ENCODE measurements at regions not wholly inside any gene's neighbourhood (a gene's known extent, or its start where the extent isn't known, plus 50 kb on each side); places are given as distances from the start of the nearest gene placed in this dataset.

DNA sequence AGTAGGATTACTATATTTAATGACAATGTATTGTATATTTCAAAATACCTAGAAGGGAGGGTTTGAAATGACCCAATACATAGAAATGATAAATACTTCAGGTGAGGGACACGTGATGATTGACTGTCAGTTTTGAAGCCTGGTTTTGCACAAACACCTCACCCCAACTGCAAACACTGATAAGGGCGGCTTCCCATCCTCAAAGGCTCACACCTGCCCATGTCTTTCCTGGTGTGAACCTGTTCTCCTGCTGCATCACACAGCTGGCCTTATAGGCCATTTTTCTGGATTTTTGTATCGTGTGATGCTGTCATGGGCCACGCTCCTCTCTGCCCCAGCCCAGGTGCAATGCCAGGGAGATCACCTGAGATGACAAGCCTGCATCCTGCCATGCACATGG lies 166.5 kb upstream of the NCK2 start:
- H3K27me3 ChIP-seq (ENCODE audit: control insufficient read depth, low read length) = peaks cover 9% of the 10 kb centered on the region
- H3K4me2 ChIP-seq (ENCODE audit: low read length) = no peak overlapping the region
- H4K20me1 ChIP-seq (ENCODE audit: control insufficient read depth, insufficient read depth, low read depth, low read length) = no peaks in the 10 kb centered on the region
- no peaks in the 10 kb centered on the region for H3F3A ChIP-seq (ENCODE audit: control insufficient read depth, insufficient read depth)
- no peak overlapping the region for H3K4me3 ChIP-seq (ENCODE audit: low read length)
- H3K9me2 ChIP-seq (replicated peaks; ENCODE audit: control insufficient read depth, low read length) = no peaks in the 10 kb centered on the region
- no peaks in the 10 kb centered on the region for H3K9me3 ChIP-seq (ENCODE audit: control insufficient read depth, insufficient read depth, low read length)
- no peaks in the 10 kb centered on the region for H3K79me2 ChIP-seq (ENCODE audit: control insufficient read depth, low read length)
- no peak for TF ChIP-seq EZH2phosphoT487 (IDR thresholded peaks at IDR 0.05; ENCODE audit: borderline replicate concordance, low read length)
- TF ChIP-seq, protein P1, sequence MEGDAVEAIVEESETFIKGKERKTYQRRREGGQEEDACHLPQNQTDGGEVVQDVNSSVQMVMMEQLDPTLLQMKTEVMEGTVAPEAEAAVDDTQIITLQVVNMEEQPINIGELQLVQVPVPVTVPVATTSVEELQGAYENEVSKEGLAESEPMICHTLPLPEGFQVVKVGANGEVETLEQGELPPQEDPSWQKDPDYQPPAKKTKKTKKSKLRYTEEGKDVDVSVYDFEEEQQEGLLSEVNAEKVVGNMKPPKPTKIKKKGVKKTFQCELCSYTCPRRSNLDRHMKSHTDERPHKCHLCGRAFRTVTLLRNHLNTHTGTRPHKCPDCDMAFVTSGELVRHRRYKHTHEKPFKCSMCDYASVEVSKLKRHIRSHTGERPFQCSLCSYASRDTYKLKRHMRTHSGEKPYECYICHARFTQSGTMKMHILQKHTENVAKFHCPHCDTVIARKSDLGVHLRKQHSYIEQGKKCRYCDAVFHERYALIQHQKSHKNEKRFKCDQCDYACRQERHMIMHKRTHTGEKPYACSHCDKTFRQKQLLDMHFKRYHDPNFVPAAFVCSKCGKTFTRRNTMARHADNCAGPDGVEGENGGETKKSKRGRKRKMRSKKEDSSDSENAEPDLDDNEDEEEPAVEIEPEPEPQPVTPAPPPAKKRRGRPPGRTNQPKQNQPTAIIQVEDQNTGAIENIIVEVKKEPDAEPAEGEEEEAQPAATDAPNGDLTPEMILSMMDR (IDR thresholded peaks at IDR 0.05; ENCODE audit: low read depth, low read length, poor library complexity, severe bottlenecking) = no peak
- H3K36me3 ChIP-seq (ENCODE audit: control insufficient read depth, low read length) = no peaks in the 10 kb centered on the region
- no peaks in the 10 kb centered on the region for H3K4me1 ChIP-seq (ENCODE audit: control insufficient read depth, low read length)
- no peak overlapping the region for H3K27ac ChIP-seq (ENCODE audit: low read depth, low read length)

DNA sequence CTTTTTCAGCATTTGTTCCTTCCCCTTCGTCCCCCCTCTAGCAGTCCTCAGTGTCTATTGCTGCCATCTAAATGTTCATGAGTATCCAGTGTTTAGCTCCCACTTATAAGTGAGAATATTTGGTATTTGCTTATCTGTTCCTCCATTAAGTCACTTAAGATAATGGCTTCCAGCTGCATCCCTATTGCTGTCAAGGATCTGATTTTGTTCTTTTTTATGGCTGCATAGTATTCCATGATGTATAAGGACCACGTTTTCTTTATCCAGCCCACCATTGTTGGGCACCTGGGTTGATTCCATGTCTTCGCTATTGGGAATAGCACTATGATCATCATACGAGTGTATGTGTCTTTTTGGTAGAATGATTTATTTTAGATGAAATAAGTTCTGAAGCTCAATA lies 166.9 kb upstream of the NCK2 start:
- TF ChIP-seq, protein P1 (IDR thresholded peaks at IDR 0.05; ENCODE audit: low read depth, low read length, poor library complexity, severe bottlenecking) = no peak
- no peak for TF ChIP-seq EZH2phosphoT487 (IDR thresholded peaks at IDR 0.05; ENCODE audit: borderline replicate concordance, low read length)
- H3F3A ChIP-seq (ENCODE audit: control insufficient read depth, insufficient read depth) = no peaks in the 10 kb centered on the region

DNA sequence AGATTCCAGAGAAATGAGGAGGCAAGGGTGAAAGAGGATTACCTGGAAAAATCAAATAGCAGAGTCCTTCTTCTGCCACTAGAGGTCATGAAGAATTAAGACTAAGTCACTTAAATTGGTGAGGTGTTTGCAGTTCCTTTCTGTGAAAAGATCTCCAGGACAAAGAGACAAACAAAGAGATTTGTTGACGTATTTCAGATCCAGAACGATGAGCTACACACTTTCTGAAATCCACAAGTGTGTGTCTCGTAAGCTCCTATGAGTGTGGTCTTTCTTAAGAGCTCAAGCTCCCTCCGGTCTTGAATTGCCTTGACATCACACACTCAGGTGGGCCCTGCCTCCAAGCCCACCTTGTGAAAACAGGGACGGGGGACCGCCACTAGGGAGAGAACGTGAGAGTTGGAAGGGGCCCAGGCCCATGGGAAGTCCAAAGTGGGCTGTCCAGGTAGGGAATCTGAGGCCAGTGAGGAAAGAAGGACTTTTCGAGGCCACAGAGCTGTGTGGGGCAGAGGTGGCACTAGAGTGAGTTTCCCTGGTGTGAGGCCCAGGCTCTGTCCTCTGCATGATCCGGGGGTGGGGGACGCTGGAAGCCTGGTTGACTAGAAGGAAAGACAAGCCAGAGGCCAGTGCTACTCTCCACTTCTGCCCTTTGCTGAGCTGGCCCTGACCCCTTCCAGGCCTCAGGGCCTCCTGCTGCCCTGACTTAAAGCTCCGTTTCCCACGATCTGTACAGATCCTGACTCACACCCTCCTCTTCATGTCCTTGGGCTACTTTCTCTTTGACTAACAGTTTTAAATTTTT lies 168.1 kb upstream of the NCK2 start:
- Histone ChIP-seq H3K4me1 (ENCODE audit: control insufficient read depth, low read length) (no peaks in the 10 kb centered on the region), H3K4me3 (ENCODE audit: low read length) (no peak overlapping the region), H3K9me3 (ENCODE audit: control insufficient read depth, insufficient read depth, low read length) (no peaks in the 10 kb centered on the region), H3K27ac (ENCODE audit: low read depth, low read length) (no peak overlapping the region), H3K36me3 (ENCODE audit: control insufficient read depth, low read length) (no peaks in the 10 kb centered on the region), H3F3A (ENCODE audit: control insufficient read depth, insufficient read depth) (no peaks in the 10 kb centered on the region), H4K20me1 (ENCODE audit: control insufficient read depth, insufficient read depth, low read depth, low read length) (no peaks in the 10 kb centered on the region), H3K4me2 (ENCODE audit: low read length) (no peak overlapping the region), H3K27me3 (ENCODE audit: control insufficient read depth, low read length) (peaks cover 4% of the 10 kb centered on the region), H3K9me2 (replicated peaks; ENCODE audit: control insufficient read depth, low read length) (no peaks in the 10 kb centered on the region), H3K79me2 (ENCODE audit: control insufficient read depth, low read length) (no peaks in the 10 kb centered on the region)
- no peak for TF ChIP-seq EZH2phosphoT487 (IDR thresholded peaks at IDR 0.05; ENCODE audit: borderline replicate concordance, low read length)
- TF ChIP-seq, protein P1 (IDR thresholded peaks at IDR 0.05; ENCODE audit: low read depth, low read length, poor library complexity, severe bottlenecking) = peak; percentile 64

More for the DNA sequence above, 166.9 kb upstream of the NCK2 start:
- H3K27me3 ChIP-seq (ENCODE audit: control insufficient read depth, low read length) = peaks cover 9% of the 10 kb centered on the region
- no peaks in the 10 kb centered on the region for H3K9me3 ChIP-seq (ENCODE audit: control insufficient read depth, insufficient read depth, low read length)
- H3K36me3 ChIP-seq (ENCODE audit: control insufficient read depth, low read length) = no peaks in the 10 kb centered on the region
- no peak overlapping the region for H3K27ac ChIP-seq (ENCODE audit: low read depth, low read length)
- H3K4me3 ChIP-seq (ENCODE audit: low read length) = no peak overlapping the region
- H4K20me1 ChIP-seq (ENCODE audit: control insufficient read depth, insufficient read depth, low read depth, low read length) = no peaks in the 10 kb centered on the region
- no peaks in the 10 kb centered on the region for H3K79me2 ChIP-seq (ENCODE audit: control insufficient read depth, low read length)
- H3K4me1 ChIP-seq (ENCODE audit: control insufficient read depth, low read length) = no peaks in the 10 kb centered on the region
- no peak overlapping the region for H3K4me2 ChIP-seq (ENCODE audit: low read length)
- H3K9me2 ChIP-seq (replicated peaks; ENCODE audit: control insufficient read depth, low read length) = no peaks in the 10 kb centered on the region

Data from DOHH2 (cell line).